Activated CD4-positive, alpha-beta T cell treated with anti-CD3 and anti-CD28 coated beads, Interleukin-2, amount 50 U/mL, for 48 hours (primary cell): ENCODE measurements at regions not wholly inside any gene's neighbourhood (a gene's known extent, or its start where the extent isn't known, plus 50 kb on each side); places are given as distances from the start of the nearest gene placed in this dataset.
A peak's percentile ranks its signal among the peaks of the same experiment; 100 is the strongest.

Experiments
- DNase-seq, 2 experiments: peaks; one replicate each; pipeline ENCODE4 v3.0.0-alpha.2; 2020

- no peak for DNase-seq
Measured at GRCh38 chr7:118580743-118581382, 356.4 kb downstream of the ANKRD7 start.

- DNase-seq = no peak
Measured at GRCh38 chr7:118583641-118584040, 359.1 kb downstream of the ANKRD7 start.

GRCh38 chr7:118586248-118586647 is 361.7 kb downstream of the ANKRD7 start:
- DNase-seq = no peak

- peak in 1 of 2 experiments; percentile 4 for DNase-seq
Measured at GRCh38 chr7:118590107-118590506, 365.6 kb downstream of the ANKRD7 start.

GRCh38 chr7:118602090-118602489 is 377.6 kb downstream of the ANKRD7 start:
- no peak for DNase-seq

- DNase-seq = no peak
Measured at GRCh38 chr7:118606602-118607001, 382.1 kb downstream of the ANKRD7 start.

GRCh38 chr7:118609207-118609606 is 384.7 kb downstream of the ANKRD7 start:
- DNase-seq = no peak

- DNase-seq = no peak
Measured at GRCh38 chr7:118615681-118616080, 391.2 kb downstream of the ANKRD7 start.

- DNase-seq = no peak
Measured at GRCh38 chr7:118621810-118622360, 397.4 kb downstream of the ANKRD7 start.

GRCh38 chr7:118626739-118627138 is 402.2 kb downstream of the ANKRD7 start:
- DNase-seq = no peak

GRCh38 chr7:118627467-118627866 is 403.0 kb downstream of the ANKRD7 start:
- no peak for DNase-seq

GRCh38 chr7:118629898-118630438 is 405.5 kb downstream of the ANKRD7 start:
- DNase-seq = no peak

GRCh38 chr7:118642396-118642795 is 417.9 kb downstream of the ANKRD7 start:
- DNase-seq = no peak

GRCh38 chr7:118644346-118644745 is 419.8 kb downstream of the ANKRD7 start:
- DNase-seq = no peak

GRCh38 chr7:118648002-118648401 is 423.5 kb downstream of the ANKRD7 start:
- DNase-seq = no peak

GRCh38 chr7:118657391-118658005 is 433.0 kb downstream of the ANKRD7 start:
- no peak for DNase-seq

GRCh38 chr7:118662266-118662665 is 437.8 kb downstream of the ANKRD7 start:
- DNase-seq = no peak

- no peak for DNase-seq
Measured at GRCh38 chr7:118664498-118664897, 440.0 kb downstream of the ANKRD7 start.

GRCh38 chr7:118671149-118671548 is 446.6 kb downstream of the ANKRD7 start:
- no peak for DNase-seq

- no peak for DNase-seq
Measured at GRCh38 chr7:118684796-118685195, 460.3 kb downstream of the ANKRD7 start.

GRCh38 chr7:118689403-118689802 is 464.9 kb downstream of the ANKRD7 start:
- DNase-seq = no peak

GRCh38 chr7:118696879-118697278 is 472.4 kb downstream of the ANKRD7 start:
- DNase-seq = no peak

- DNase-seq = no peak
Measured at GRCh38 chr7:118699222-118699621, 474.7 kb downstream of the ANKRD7 start.

- DNase-seq = no peak
Measured at GRCh38 chr7:118708741-118709140, 484.2 kb downstream of the ANKRD7 start.
